WTC11 (cell line): ENCODE measurements at regions not wholly inside any gene's neighbourhood (a gene's known extent, or its start where the extent isn't known, plus 50 kb on each side); places are given as distances from the start of the nearest gene placed in this dataset.

ENCODE experiments used
- ATAC-seq: fragments of 200-7000 bp; cut with Tn5 transposase; 2 replicates; pipeline ENCODE4 v1.10.0; 2021; ENCODE audit warnings: mild to moderate bottlenecking, moderate library complexity
- CTCF ChIA-PET: fragments of 300-600 bp; sonication (Branson Sonifier 250); formaldehyde crosslinking; loops from one replicate; lab custom pipeline; 2021; ENCODE audit warnings: antibody characterized with exemption; lab: Charles Lee
- POLR2A ChIA-PET: fragments of 350-600 bp; sonication (Branson Sonifier 250); formaldehyde crosslinking; loops from one replicate; lab custom pipeline; 2021; ENCODE audit warnings: antibody characterized with exemption; lab: Charles Lee
- DNase-seq: peaks from one replicate; pipeline ENCODE4 v3.0.0; 2021; ENCODE audit warnings: low spot score
- H3K27ac Mint-ChIP-seq: 2 replicates; pipeline ENCODE4 v1.8.0; 2021; ENCODE audit warnings: mixed read lengths
- H3K27me3 Mint-ChIP-seq: 2 replicates; pipeline ENCODE4 v1.8.0; 2021; ENCODE audit warnings: low read depth, mild to moderate bottlenecking, moderate library complexity, mixed read lengths
- H3K36me3 Mint-ChIP-seq: 2 replicates; pipeline ENCODE4 v1.8.0; 2021; ENCODE audit warnings: mixed read lengths
- H3K4me1 Mint-ChIP-seq: 2 replicates; pipeline ENCODE4 v1.8.0; 2022; ENCODE audit warnings: mixed read lengths
- H3K4me3 Mint-ChIP-seq: 2 replicates; pipeline ENCODE4 v1.8.0; 2021; ENCODE audit warnings: mild to moderate bottlenecking, moderate library complexity, mixed read lengths
- H3K9me3 Mint-ChIP-seq: 2 replicates; pipeline ENCODE4 v1.8.0; 2021; ENCODE audit warnings: mixed read lengths
- ETV6 ChIP-seq: sonication (generic); formaldehyde crosslinking; IDR thresholded peaks from 2 replicates; pipeline ENCODE4 v1.8.1; 2022; ENCODE audit warnings: mild to moderate bottlenecking, missing genetic modification reagents
- FOXJ3 ChIP-seq: sonication (generic); formaldehyde crosslinking; IDR thresholded peaks from 2 replicates; pipeline ENCODE4 v1.9.0; 2021; ENCODE audit warnings: missing genetic modification reagents, mild to moderate bottlenecking, borderline replicate concordance
- IRF2 ChIP-seq: sonication (generic); formaldehyde crosslinking; IDR thresholded peaks from 2 replicates; pipeline ENCODE4 v1.8.0; 2022; ENCODE audit warnings: low read depth, missing genetic modification reagents, borderline replicate concordance
- JAZF1 ChIP-seq: fragments of 250-450 bp; sonication (Bioruptor Pico); IDR thresholded peaks from 2 replicates; pipeline ENCODE4 v1.9.0; 2021; ENCODE audit warnings: moderate library complexity, mild to moderate bottlenecking, inconsistent platforms
- JUN ChIP-seq: sonication (generic); formaldehyde crosslinking; IDR thresholded peaks from 2 replicates; pipeline ENCODE4 v1.8.0; 2023; ENCODE audit warnings: mild to moderate bottlenecking, missing genetic modification reagents
- KAT7 ChIP-seq: sonication (generic); formaldehyde crosslinking; IDR thresholded peaks from 2 replicates; pipeline ENCODE4 v1.8.1; 2023; ENCODE audit warnings: missing genetic modification reagents, mild to moderate bottlenecking, borderline replicate concordance
- MYBL2 ChIP-seq: sonication (generic); formaldehyde crosslinking; IDR thresholded peaks from 2 replicates; pipeline ENCODE4 v1.8.1; 2023; ENCODE audit warnings: mild to moderate bottlenecking, moderate library complexity, missing genetic modification reagents
- NR2C2 ChIP-seq: sonication (generic); formaldehyde crosslinking; IDR thresholded peaks from 2 replicates; pipeline ENCODE4 v1.8.0; 2022; ENCODE audit warnings: mild to moderate bottlenecking, missing genetic modification reagents
- OVOL2 ChIP-seq: fragments of 250-450 bp; sonication (Bioruptor Pico); IDR thresholded peaks from 2 replicates; pipeline ENCODE4 v1.9.0; 2021; ENCODE audit warnings: mild to moderate bottlenecking, borderline replicate concordance
- PRRX2 ChIP-seq: fragments of 250-450 bp; sonication (Bioruptor Pico); IDR thresholded peaks from 2 replicates; pipeline ENCODE4 v1.8.0; 2021; ENCODE audit warnings: mild to moderate bottlenecking
- SMAD3 ChIP-seq: sonication (generic); formaldehyde crosslinking; IDR thresholded peaks from 2 replicates; pipeline ENCODE4 v1.8.0; 2022; ENCODE audit warnings: missing genetic modification reagents, mild to moderate bottlenecking, borderline replicate concordance
- SP1 ChIP-seq: sonication (generic); formaldehyde crosslinking; conservative IDR thresholded peaks from 2 replicates; pipeline ENCODE4 v1.8.1; 2022; ENCODE audit warnings: missing genetic modification reagents
- ZNF138 ChIP-seq: sonication (generic); formaldehyde crosslinking; conservative IDR thresholded peaks from 2 replicates; pipeline ENCODE4 v1.8.1; 2022; ENCODE audit warnings: mild to moderate bottlenecking, moderate library complexity, missing genetic modification reagents
- ZNF317 ChIP-seq: sonication (generic); formaldehyde crosslinking; IDR thresholded peaks from 2 replicates; pipeline ENCODE4 v1.8.1; 2023; ENCODE audit warnings: low read depth, mild to moderate bottlenecking, moderate library complexity, missing genetic modification reagents, borderline replicate concordance
- TF ChIP-seq, protein P1 (sequence below): sonication (generic); formaldehyde crosslinking; conservative IDR thresholded peaks from 2 replicates; pipeline ENCODE4 v1.8.1; 2023; ENCODE audit warnings: mild to moderate bottlenecking, low read depth, missing genetic modification reagents, moderate library complexity
- TF ChIP-seq, protein P2 (sequence below): fragments of 250-450 bp; sonication (Bioruptor Pico); IDR thresholded peaks from 2 replicates; pipeline ENCODE4 v1.8.0; 2021; ENCODE audit warnings: mild to moderate bottlenecking
- TF ChIP-seq, protein P3 (sequence below): sonication (generic); formaldehyde crosslinking; IDR thresholded peaks from 2 replicates; pipeline ENCODE4 v1.8.1; 2023; ENCODE audit warnings: mild to moderate bottlenecking, moderate library complexity, missing genetic modification reagents
- TF ChIP-seq, protein P4 (sequence below): sonication (generic); formaldehyde crosslinking; IDR thresholded peaks from 2 replicates; pipeline ENCODE4 v1.8.0; 2022; ENCODE audit warnings: mild to moderate bottlenecking, missing genetic modification reagents
- TF ChIP-seq, protein P5 (sequence below): sonication (generic); formaldehyde crosslinking; IDR thresholded peaks from 2 replicates; pipeline ENCODE4 v1.8.0; 2022; ENCODE audit warnings: mild to moderate bottlenecking, missing genetic modification reagents
- TF ChIP-seq, protein P6 (sequence below): sonication (generic); formaldehyde crosslinking; IDR thresholded peaks from 2 replicates; pipeline ENCODE4 v1.8.1; 2023; ENCODE audit warnings: mild to moderate bottlenecking, missing genetic modification reagents
- TF ChIP-seq, protein P7 (sequence below): sonication (generic); formaldehyde crosslinking; IDR thresholded peaks from 2 replicates; pipeline ENCODE4 v1.8.1; 2022; ENCODE audit warnings: missing genetic modification reagents, borderline replicate concordance

DNA sequence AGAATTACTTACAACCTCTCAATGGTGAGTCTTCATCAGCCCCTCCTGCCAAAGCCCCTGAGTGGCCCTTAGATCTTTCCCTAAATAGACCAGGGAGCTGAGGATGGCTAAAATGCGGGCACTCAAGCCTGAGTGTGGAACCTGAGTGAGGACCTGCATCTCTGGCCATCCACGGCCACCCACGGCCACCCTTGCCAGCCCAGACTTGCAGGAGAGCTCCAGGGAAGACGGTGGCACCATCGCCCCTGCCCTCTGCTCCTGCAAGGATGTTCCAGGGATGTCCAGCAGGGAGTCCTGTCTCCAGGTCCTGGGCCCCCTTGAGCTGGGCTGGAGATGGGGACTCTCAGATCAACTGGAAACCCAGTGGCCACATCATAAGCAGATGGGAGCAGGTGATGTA is 68.2 kb upstream of the OLFM1 start (continued):
- TF ChIP-seq, protein P1, sequence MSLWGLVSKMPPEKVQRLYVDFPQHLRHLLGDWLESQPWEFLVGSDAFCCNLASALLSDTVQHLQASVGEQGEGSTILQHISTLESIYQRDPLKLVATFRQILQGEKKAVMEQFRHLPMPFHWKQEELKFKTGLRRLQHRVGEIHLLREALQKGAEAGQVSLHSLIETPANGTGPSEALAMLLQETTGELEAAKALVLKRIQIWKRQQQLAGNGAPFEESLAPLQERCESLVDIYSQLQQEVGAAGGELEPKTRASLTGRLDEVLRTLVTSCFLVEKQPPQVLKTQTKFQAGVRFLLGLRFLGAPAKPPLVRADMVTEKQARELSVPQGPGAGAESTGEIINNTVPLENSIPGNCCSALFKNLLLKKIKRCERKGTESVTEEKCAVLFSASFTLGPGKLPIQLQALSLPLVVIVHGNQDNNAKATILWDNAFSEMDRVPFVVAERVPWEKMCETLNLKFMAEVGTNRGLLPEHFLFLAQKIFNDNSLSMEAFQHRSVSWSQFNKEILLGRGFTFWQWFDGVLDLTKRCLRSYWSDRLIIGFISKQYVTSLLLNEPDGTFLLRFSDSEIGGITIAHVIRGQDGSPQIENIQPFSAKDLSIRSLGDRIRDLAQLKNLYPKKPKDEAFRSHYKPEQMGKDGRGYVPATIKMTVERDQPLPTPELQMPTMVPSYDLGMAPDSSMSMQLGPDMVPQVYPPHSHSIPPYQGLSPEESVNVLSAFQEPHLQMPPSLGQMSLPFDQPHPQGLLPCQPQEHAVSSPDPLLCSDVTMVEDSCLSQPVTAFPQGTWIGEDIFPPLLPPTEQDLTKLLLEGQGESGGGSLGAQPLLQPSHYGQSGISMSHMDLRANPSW (CRISPR knock-in tag): no peak
- no peak for TF ChIP-seq SP1 (CRISPR knock-in tag)
- no peak for TF ChIP-seq ZNF138 (CRISPR knock-in tag)
- no peak for TF ChIP-seq IRF2 (CRISPR knock-in tag)
- TF ChIP-seq, protein P2, sequence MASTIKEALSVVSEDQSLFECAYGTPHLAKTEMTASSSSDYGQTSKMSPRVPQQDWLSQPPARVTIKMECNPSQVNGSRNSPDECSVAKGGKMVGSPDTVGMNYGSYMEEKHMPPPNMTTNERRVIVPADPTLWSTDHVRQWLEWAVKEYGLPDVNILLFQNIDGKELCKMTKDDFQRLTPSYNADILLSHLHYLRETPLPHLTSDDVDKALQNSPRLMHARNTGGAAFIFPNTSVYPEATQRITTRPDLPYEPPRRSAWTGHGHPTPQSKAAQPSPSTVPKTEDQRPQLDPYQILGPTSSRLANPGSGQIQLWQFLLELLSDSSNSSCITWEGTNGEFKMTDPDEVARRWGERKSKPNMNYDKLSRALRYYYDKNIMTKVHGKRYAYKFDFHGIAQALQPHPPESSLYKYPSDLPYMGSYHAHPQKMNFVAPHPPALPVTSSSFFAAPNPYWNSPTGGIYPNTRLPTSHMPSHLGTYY (CRISPR knock-in tag): no peak
- TF ChIP-seq, protein P3, sequence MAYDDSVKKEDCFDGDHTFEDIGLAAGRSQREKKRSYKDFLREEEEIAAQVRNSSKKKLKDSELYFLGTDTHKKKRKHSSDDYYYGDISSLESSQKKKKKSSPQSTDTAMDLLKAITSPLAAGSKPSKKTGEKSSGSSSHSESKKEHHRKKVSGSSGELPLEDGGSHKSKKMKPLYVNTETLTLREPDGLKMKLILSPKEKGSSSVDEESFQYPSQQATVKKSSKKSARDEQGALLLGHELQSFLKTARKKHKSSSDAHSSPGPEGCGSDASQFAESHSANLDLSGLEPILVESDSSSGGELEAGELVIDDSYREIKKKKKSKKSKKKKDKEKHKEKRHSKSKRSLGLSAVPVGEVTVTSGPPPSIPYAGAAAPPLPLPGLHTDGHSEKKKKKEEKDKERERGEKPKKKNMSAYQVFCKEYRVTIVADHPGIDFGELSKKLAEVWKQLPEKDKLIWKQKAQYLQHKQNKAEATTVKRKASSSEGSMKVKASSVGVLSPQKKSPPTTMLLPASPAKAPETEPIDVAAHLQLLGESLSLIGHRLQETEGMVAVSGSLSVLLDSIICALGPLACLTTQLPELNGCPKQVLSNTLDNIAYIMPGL (CRISPR knock-in tag): no peak
- TF ChIP-seq NR2C2 (CRISPR knock-in tag): no peak
- TF ChIP-seq, protein P4, sequence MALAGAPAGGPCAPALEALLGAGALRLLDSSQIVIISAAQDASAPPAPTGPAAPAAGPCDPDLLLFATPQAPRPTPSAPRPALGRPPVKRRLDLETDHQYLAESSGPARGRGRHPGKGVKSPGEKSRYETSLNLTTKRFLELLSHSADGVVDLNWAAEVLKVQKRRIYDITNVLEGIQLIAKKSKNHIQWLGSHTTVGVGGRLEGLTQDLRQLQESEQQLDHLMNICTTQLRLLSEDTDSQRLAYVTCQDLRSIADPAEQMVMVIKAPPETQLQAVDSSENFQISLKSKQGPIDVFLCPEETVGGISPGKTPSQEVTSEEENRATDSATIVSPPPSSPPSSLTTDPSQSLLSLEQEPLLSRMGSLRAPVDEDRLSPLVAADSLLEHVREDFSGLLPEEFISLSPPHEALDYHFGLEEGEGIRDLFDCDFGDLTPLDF (CRISPR knock-in tag): no peak
- TF ChIP-seq, protein P5, sequence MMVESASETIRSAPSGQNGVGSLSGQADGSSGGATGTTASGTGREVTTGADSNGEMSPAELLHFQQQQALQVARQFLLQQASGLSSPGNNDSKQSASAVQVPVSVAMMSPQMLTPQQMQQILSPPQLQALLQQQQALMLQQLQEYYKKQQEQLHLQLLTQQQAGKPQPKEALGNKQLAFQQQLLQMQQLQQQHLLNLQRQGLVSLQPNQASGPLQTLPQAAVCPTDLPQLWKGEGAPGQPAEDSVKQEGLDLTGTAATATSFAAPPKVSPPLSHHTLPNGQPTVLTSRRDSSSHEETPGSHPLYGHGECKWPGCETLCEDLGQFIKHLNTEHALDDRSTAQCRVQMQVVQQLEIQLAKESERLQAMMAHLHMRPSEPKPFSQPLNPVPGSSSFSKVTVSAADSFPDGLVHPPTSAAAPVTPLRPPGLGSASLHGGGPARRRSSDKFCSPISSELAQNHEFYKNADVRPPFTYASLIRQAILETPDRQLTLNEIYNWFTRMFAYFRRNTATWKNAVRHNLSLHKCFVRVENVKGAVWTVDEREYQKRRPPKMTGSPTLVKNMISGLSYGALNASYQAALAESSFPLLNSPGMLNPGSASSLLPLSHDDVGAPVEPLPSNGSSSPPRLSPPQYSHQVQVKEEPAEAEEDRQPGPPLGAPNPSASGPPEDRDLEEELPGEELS (CRISPR knock-in tag): no peak
- TF ChIP-seq JUN (CRISPR knock-in tag): no peak

DNA sequence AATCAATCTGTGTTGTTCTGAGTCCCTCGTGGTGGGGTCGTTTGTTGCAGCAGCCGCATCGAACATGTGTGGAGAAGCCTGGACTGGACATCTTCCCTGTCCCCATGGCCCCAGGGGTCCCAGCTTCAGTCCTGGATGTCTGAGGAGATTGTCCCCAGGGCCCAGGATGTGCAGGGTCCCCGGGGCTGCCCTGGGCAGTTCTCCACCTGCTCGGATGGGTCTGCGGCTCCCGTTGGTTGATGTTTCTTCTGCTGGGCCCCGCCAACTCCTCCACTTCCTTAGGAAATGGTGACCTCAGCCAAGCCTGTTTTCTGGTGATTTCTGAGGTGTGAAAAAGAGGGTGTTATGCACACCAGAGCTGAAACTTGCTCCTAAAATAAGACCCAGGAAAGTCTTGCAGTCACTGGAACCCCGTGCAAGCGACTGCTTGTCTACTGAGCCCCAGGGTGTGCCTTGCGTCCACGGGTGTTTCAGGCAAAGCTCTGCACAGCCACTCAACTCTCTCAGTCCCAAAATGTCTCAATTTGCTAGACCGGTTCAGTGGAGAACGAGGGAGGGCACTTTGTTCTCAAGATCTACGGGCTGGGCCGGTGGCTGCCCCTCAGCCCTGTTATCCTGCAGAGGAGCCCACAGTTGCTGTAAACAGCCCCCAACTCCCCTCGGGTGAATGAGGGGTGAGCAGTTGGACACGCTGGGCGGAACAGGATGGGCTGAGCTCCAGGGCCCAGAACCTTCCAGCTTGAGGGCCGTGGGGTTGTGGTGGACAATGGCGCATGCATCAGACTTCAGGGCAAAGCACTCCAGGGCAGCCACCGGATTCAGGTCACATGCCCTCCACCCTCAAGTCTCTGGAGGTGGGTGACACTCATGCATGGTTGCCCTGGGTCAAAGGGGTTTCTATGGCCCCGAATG is 66.7 kb upstream of the OLFM1 start:
- peaks cover 16% of the 10 kb centered on the region for H3K9me3 Mint-ChIP-seq
- TF ChIP-seq ZNF317 (CRISPR knock-in tag): no peak
- TF ChIP-seq SMAD3 (CRISPR knock-in tag): no peak
- no peak for TF ChIP-seq OVOL2 (CRISPR knock-in tag)
- TF ChIP-seq KAT7 (CRISPR knock-in tag): no peak
- TF ChIP-seq ETV6 (CRISPR knock-in tag): no peak
- TF ChIP-seq, protein P6, sequence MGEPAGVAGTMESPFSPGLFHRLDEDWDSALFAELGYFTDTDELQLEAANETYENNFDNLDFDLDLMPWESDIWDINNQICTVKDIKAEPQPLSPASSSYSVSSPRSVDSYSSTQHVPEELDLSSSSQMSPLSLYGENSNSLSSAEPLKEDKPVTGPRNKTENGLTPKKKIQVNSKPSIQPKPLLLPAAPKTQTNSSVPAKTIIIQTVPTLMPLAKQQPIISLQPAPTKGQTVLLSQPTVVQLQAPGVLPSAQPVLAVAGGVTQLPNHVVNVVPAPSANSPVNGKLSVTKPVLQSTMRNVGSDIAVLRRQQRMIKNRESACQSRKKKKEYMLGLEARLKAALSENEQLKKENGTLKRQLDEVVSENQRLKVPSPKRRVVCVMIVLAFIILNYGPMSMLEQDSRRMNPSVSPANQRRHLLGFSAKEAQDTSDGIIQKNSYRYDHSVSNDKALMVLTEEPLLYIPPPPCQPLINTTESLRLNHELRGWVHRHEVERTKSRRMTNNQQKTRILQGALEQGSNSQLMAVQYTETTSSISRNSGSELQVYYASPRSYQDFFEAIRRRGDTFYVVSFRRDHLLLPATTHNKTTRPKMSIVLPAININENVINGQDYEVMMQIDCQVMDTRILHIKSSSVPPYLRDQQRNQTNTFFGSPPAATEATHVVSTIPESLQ (CRISPR knock-in tag): no peak
- TF ChIP-seq JAZF1 (CRISPR knock-in tag): no peak
- TF ChIP-seq, protein P7, sequence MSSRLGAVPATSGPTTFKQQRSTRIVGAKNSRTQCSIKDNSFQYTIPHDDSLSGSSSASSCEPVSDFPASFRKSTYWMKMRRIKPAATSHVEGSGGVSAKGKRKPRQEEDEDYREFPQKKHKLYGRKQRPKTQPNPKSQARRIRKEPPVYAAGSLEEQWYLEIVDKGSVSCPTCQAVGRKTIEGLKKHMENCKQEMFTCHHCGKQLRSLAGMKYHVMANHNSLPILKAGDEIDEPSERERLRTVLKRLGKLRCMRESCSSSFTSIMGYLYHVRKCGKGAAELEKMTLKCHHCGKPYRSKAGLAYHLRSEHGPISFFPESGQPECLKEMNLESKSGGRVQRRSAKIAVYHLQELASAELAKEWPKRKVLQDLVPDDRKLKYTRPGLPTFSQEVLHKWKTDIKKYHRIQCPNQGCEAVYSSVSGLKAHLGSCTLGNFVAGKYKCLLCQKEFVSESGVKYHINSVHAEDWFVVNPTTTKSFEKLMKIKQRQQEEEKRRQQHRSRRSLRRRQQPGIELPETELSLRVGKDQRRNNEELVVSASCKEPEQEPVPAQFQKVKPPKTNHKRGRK (CRISPR knock-in tag): no peak
- TF ChIP-seq PRRX2 (CRISPR knock-in tag): no peak
- no peak for TF ChIP-seq MYBL2
- TF ChIP-seq FOXJ3: no peak
- DNase-seq (no peak), ATAC-seq (no peak)
- ChIA-PET CTCF (interaction anchor here (1.4 kb wide), 1 partner anchor 66 kb away, joined by 3 read pairs; no protein-coding TSS in a partner anchor), POLR2A (no interaction called here)
- H3K4me3 Mint-ChIP-seq: no peak overlapping the region
- H3K4me1 Mint-ChIP-seq: no peaks in the 10 kb centered on the region
- no peaks in the 10 kb centered on the region; the same call in 1 of the 2 replicates for H3K27me3 Mint-ChIP-seq
- H3K27ac Mint-ChIP-seq: no peak overlapping the region
- no peaks in the 10 kb centered on the region for H3K36me3 Mint-ChIP-seq
